Breast epithelium (tissue), 4 donors: ENCODE measurements at regions not wholly inside any gene's neighbourhood (a gene's known extent, or its start where the extent isn't known, plus 50 kb on each side); places are given as distances from the start of the nearest gene placed in this dataset.

Source experiments
- DNase-seq, 2 donors: peaks; one replicate each; pipeline ENCODE4 v3.0.0-alpha.2; 2019; ENCODE audit warnings: low spot score in 2 of 2
- H3K27ac ChIP-seq, 2 donors: fragments of 200-600 bp; sonication (generic) in 1 of 2; one replicate each; pipeline ENCODE4 v1.5.1; 2016 to 2019; ENCODE audit warnings: mild to moderate bottlenecking in 1 of 2
- H3K27me3 ChIP-seq, 2 donors: fragments of 200-600 bp; sonication (generic) in 1 of 2; one replicate each; pipeline versions ENCODE4 v1.5.1 to v1.6.0; 2017 to 2019; ENCODE audit warnings: control low read depth in 1 of 2, mild to moderate bottlenecking in 1 of 2
- H3K36me3 ChIP-seq: fragments of 200-600 bp; one replicate; pipeline ENCODE4 v1.5.1; 2019
- H3K4me1 ChIP-seq, 2 donors: fragments of 200-600 bp; sonication (generic); one replicate each; pipeline ENCODE4 v1.5.1; 2016 to 2019; ENCODE audit warnings: control low read depth in 1 of 2
- H3K4me3 ChIP-seq, 3 donors: fragments of 200-600 bp; sonication (generic); 1 replicate in 2 of 3; 2 replicates in 1 of 3; pipeline ENCODE4 v1.5.1; 2016 to 2019; ENCODE audit warnings: mild to moderate bottlenecking in 3 of 3, moderate library complexity in 2 of 3
- H3K9me3 ChIP-seq, 2 donors: fragments of 200-600 bp; sonication (generic) in 1 of 2; one replicate each; pipeline ENCODE4 v1.5.1; 2016 to 2019; ENCODE audit warnings: control low read depth in 1 of 2
- POLR2A ChIP-seq: fragments of 450-650 bp; IDR thresholded peaks from one replicate; pipeline ENCODE4 v1.6.1; 2016; ENCODE audit warnings: antibody characterized with exemption, mild to moderate bottlenecking, moderate library complexity
- POLR2AphosphoS5 ChIP-seq, 3 donors: sonication (generic); formaldehyde crosslinking; IDR thresholded peaks; one replicate each; pipeline ENCODE4 v1.6.1; 2017; ENCODE audit warnings: antibody characterized with exemption in 3 of 3
- intact Hi-C: fragments of 100-400 bp; cut with DNase I; formaldehyde crosslinking; loops from one replicate; pipeline ENCODE4 v1.15.1; 2023; ENCODE audit warnings: low total_unique reads
- TF ChIP-seq, protein P1 (sequence below), 3 donors: fragments of 450-650 bp; IDR thresholded peaks; one replicate each; pipeline ENCODE4 v1.5.1; 2016 to 2017; ENCODE audit warnings: antibody characterized with exemption in 3 of 3, mild to moderate bottlenecking in 3 of 3, moderate library complexity in 3 of 3

DNA sequence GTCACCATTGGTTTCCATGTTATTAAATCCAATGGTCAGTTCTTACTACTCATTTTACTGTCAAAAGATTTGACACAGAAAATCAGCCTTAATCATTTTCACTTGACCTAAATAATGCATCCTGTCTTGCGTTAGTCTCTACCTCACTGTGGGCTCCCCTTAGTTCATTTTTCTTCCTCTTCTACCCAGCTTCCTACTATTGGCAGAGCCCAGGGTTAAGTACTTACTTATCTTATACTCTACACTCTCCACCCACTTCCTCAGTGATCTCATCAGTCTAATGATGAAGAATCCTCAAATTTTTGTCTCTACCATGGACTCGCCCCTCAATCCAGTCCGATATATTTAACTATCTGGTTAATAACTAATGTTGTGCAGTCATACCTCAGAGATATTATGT is 735.9 kb downstream of the KCNT2 start:
- Histone ChIP-seq H3K36me3 (no peaks in the 10 kb centered on the region), H3K9me3 (no peaks in the 10 kb centered on the region), H3K4me3 (no peak overlapping the region), H3K27ac (no peak overlapping the region), H3K27me3 (no peaks in the 10 kb centered on the region), H3K4me1 (no peaks in the 10 kb centered on the region)
- no peak for DNase-seq
- TF ChIP-seq, protein P1, sequence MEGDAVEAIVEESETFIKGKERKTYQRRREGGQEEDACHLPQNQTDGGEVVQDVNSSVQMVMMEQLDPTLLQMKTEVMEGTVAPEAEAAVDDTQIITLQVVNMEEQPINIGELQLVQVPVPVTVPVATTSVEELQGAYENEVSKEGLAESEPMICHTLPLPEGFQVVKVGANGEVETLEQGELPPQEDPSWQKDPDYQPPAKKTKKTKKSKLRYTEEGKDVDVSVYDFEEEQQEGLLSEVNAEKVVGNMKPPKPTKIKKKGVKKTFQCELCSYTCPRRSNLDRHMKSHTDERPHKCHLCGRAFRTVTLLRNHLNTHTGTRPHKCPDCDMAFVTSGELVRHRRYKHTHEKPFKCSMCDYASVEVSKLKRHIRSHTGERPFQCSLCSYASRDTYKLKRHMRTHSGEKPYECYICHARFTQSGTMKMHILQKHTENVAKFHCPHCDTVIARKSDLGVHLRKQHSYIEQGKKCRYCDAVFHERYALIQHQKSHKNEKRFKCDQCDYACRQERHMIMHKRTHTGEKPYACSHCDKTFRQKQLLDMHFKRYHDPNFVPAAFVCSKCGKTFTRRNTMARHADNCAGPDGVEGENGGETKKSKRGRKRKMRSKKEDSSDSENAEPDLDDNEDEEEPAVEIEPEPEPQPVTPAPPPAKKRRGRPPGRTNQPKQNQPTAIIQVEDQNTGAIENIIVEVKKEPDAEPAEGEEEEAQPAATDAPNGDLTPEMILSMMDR (IDR thresholded peaks at IDR 0.05) = no peak
- no peak for TF ChIP-seq POLR2A
- no peak for TF ChIP-seq POLR2AphosphoS5 (IDR thresholded peaks at IDR 0.05)
- intact Hi-C loops = no loop called here

DNA sequence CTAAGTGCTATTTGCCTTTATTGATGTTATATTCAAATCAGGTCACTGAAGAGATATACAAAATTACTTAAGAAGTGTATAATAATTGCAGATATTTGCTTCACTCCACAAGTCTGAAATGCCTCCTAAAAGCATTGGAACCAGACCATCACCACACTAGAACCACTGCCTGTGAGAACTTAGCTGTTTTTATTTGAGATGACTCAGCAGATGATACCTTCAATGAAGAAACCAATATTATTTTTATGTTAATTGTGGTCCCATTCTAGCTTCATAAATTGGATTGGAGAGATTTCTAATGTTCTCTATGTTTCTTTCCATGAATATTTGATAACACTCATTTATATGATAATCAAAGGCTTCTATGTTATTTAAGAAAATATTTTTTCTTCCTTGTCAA is 740.6 kb downstream of the KCNT2 start:
- Histone ChIP-seq H3K27ac (no peak overlapping the region), H3K4me1 (no peaks in the 10 kb centered on the region), H3K27me3 (no peaks in the 10 kb centered on the region), H3K4me3 (no peak overlapping the region), H3K36me3 (no peaks in the 10 kb centered on the region), H3K9me3 (no peaks in the 10 kb centered on the region)
- no peak for DNase-seq
- intact Hi-C loops = no loop called here
- TF ChIP-seq POLR2A = no peak
- TF ChIP-seq, protein P1 (IDR thresholded peaks at IDR 0.05) = no peak

DNA sequence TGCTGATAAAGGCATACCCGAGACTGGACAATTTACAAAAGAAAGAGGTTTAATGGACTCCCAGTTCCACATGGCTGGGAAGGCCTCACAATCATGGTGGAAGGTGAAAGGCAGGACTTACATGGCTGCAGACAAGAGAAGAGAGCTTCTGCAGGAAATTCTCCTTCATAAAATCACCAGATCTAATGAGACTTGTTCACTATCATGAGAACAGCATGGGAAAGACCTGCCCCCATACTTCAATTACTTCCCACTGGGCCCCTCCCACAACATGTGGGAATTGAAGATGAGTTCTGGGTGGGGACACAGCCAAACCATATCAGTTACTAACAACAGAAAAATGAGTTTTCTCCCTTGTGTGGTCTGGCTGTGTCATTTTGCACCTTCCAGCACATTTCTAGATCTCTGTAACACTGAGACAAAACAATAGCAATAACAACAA is 741.4 kb downstream of the KCNT2 start:
- Histone ChIP-seq H3K4me3 (no peak overlapping the region), H3K27me3 (no peaks in the 10 kb centered on the region), H3K27ac (no peak overlapping the region), H3K4me1 (no peaks in the 10 kb centered on the region), H3K36me3 (no peaks in the 10 kb centered on the region), H3K9me3 (no peaks in the 10 kb centered on the region)
- DNase-seq = no peak
- intact Hi-C loops = no loop called here
- TF ChIP-seq, protein P1 (IDR thresholded peaks at IDR 0.05) = no peak
- no peak for TF ChIP-seq POLR2A

DNA sequence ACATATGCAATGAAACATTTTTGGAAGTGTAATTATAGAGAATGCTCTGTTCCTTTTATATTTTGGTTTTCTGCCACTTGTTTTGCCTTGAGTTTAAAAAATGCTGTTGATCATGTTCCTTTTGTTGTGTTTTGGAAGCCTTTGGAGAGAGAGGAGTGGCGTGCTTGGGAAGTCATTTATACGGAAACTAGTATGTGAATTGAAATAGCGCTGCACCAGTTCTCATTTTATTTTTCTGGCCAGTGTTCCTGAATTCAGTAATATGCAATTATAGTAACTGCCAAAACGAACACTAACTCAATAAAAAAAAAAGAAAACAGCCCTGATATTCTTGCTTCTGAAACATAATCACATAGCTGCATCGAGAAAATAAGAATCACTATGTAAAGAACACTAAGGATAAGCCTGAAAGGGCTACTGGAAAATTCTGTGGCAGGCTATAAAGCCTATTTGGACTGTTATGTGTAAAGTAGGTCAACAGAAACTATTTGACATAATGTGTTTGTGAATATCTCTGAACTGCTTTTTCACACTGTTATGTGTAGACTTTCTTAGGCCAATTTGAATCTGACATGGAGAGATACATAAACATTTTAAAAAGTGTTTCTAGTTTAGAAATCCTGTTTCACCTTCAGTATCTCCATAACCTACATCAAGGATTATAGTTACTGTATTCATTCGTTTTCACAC is 742.0 kb downstream of the KCNT2 start:
- Histone ChIP-seq H3K27ac (no peak overlapping the region), H3K27me3 (no peaks in the 10 kb centered on the region), H3K4me1 (no peaks in the 10 kb centered on the region), H3K36me3 (no peaks in the 10 kb centered on the region), H3K4me3 (no peak overlapping the region), H3K9me3 (no peaks in the 10 kb centered on the region)
- DNase-seq = no peak
- intact Hi-C loops = no loop called here
- TF ChIP-seq POLR2A (no peak), POLR2AphosphoS5 (IDR thresholded peaks at IDR 0.05) (no peak)
- TF ChIP-seq, protein P1 (IDR thresholded peaks at IDR 0.05) = no peak

DNA sequence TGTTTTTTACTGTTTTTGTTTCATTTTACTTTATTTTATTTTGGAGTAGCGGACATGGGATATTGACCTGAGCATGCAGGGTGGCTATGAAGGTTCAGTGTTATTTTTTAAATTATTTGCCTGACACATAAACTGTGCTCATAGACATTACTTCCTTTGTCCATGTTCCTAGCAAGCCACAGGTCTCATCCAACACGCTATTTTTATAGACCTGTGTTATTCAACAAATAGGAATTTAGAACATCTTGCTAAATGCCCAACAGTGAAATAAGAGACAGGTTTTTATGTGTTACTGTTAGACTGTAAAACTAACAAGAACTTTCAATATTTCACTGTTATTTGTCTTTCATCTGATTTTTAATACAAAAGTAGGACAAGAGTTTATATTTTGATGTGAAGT is 756.4 kb downstream of the KCNT2 start:
- no peak for DNase-seq
- H3K4me3 ChIP-seq = no peak overlapping the region
- H3K27ac ChIP-seq = no peak overlapping the region
- H3K9me3 ChIP-seq = no peaks in the 10 kb centered on the region
- H3K36me3 ChIP-seq = no peaks in the 10 kb centered on the region
- no peaks in the 10 kb centered on the region for H3K4me1 ChIP-seq
- intact Hi-C loops = no loop called here
- TF ChIP-seq POLR2A = no peak
- no peak for TF ChIP-seq POLR2AphosphoS5 (IDR thresholded peaks at IDR 0.05)
- TF ChIP-seq, protein P1 (IDR thresholded peaks at IDR 0.05) = no peak
- H3K27me3 ChIP-seq = no peaks in the 10 kb centered on the region
